Trophoblast cell (in vitro differentiated cells and primary cell): ENCODE measurements at regions not wholly inside any gene's neighbourhood (a gene's known extent, or its start where the extent isn't known, plus 50 kb on each side); places are given as distances from the start of the nearest gene placed in this dataset.

Experiments used
- DNase-seq, 2 donors: peaks; one replicate each; pipeline ENCODE4 v3.0.0-alpha.2; 2016
- H2AFZ ChIP-seq: 2 replicates; pipeline ENCODE4 v1.6.1; 2013; ENCODE audit warnings: low read length, moderate library complexity, mild to moderate bottlenecking; ENCODE audit not compliant: insufficient read depth, poor library complexity
- H2AK5ac ChIP-seq: 2 replicates; pipeline ENCODE4 v1.6.1; 2013; ENCODE audit warnings: mild to moderate bottlenecking, low read length
- H2BK120ac ChIP-seq: 2 replicates; pipeline ENCODE4 v1.6.1; 2013; ENCODE audit warnings: low read length, mild to moderate bottlenecking, moderate library complexity; ENCODE audit not compliant: insufficient read depth, poor library complexity
- H2BK12ac ChIP-seq: 2 replicates; pipeline ENCODE4 v1.6.1; 2013; ENCODE audit warnings: mild to moderate bottlenecking, low read length, moderate library complexity
- H2BK5ac ChIP-seq: 2 replicates; pipeline ENCODE4 v1.6.1; 2013; ENCODE audit warnings: low read length, low read depth, moderate library complexity, mild to moderate bottlenecking; ENCODE audit not compliant: poor library complexity
- H3K14ac ChIP-seq: 2 replicates; pipeline ENCODE4 v1.6.1; 2013; ENCODE audit warnings: mild to moderate bottlenecking, low read length
- H3K18ac ChIP-seq: 2 replicates; pipeline ENCODE4 v1.6.1; 2013; ENCODE audit warnings: mild to moderate bottlenecking, low read length
- H3K23ac ChIP-seq: 2 replicates; pipeline ENCODE4 v1.6.1; 2013; ENCODE audit warnings: low read length
- H3K27ac ChIP-seq: 2 replicates; pipeline ENCODE4 v1.5.1; 2013; ENCODE audit warnings: low read depth, mild to moderate bottlenecking, inconsistent platforms, low read length, moderate library complexity
- H3K27me3 ChIP-seq: 2 replicates; pipeline ENCODE4 v1.6.1; 2013; ENCODE audit warnings: inconsistent platforms, mild to moderate bottlenecking, low read length, moderate library complexity; ENCODE audit not compliant: insufficient read depth
- H3K36me3 ChIP-seq, 2 experiments: 1 replicate in 1 of 2; 2 replicates in 1 of 2; pipeline ENCODE4 v1.6.1; 2013; ENCODE audit warnings: low read length in 2 of 2, mild to moderate bottlenecking in 2 of 2, moderate library complexity in 1 of 2; ENCODE audit not compliant: insufficient read depth in 2 of 2, control insufficient read depth in 1 of 2
- H3K4ac ChIP-seq: 2 replicates; pipeline ENCODE4 v1.6.1; 2013; ENCODE audit warnings: low read depth, mild to moderate bottlenecking, low read length, moderate library complexity
- H3K4me1 ChIP-seq, 2 experiments: 1 replicate in 1 of 2; 2 replicates in 1 of 2; pipeline ENCODE4 v1.6.1; 2013; ENCODE audit warnings: low read length in 2 of 2, mild to moderate bottlenecking in 2 of 2, moderate library complexity in 1 of 2; ENCODE audit not compliant: insufficient read depth in 2 of 2, control insufficient read depth in 1 of 2
- H3K4me2 ChIP-seq: 2 replicates; pipeline ENCODE4 v1.6.1; 2013; ENCODE audit warnings: inconsistent platforms, mild to moderate bottlenecking, low read length, moderate library complexity
- H3K4me3 ChIP-seq: 2 replicates; pipeline ENCODE4 v1.5.1; 2013; ENCODE audit warnings: mild to moderate bottlenecking, low read depth, low read length, inconsistent platforms
- H3K79me1 ChIP-seq: one replicate; pipeline ENCODE4 v1.6.1; 2013; ENCODE audit warnings: low read length
- H3K79me2 ChIP-seq: 2 replicates; pipeline ENCODE4 v1.6.1; 2013; ENCODE audit warnings: low read length, mild to moderate bottlenecking; ENCODE audit not compliant: control insufficient read depth, insufficient read depth, poor library complexity
- H3K9ac ChIP-seq: 2 replicates; pipeline ENCODE4 v1.6.1; 2013; ENCODE audit warnings: mild to moderate bottlenecking, low read length
- H3K9me3 ChIP-seq: 2 replicates; pipeline ENCODE4 v1.6.1; 2013; ENCODE audit warnings: low read depth, mild to moderate bottlenecking, control low read depth, inconsistent platforms, low read length; ENCODE audit not compliant: insufficient read depth
- H4K12ac ChIP-seq: 2 replicates; pipeline ENCODE4 v1.6.1; 2013; ENCODE audit warnings: low read depth, mild to moderate bottlenecking, low read length, moderate library complexity
- H4K8ac ChIP-seq: 2 replicates; pipeline ENCODE4 v1.6.1; 2013; ENCODE audit warnings: low read depth, mild to moderate bottlenecking, low read length, moderate library complexity
- H4K91ac ChIP-seq: one replicate; pipeline ENCODE4 v1.6.1; 2013; ENCODE audit warnings: low read depth, mild to moderate bottlenecking, low read length, moderate library complexity
- WGBS: extraction: QIAGEN DNeasy Blood & Tissue Kit; methylation state at CpG from one replicate; pipeline ENCODE4 v1.1.7; 2013; ENCODE audit warnings: missing lambda C conversion rate; ENCODE audit not compliant: insufficient read length, insufficient coverage; ENCODE audit errors: extremely low coverage; 5-methylcytosine and 5-hydroxymethylcytosine counted together

DNA sequence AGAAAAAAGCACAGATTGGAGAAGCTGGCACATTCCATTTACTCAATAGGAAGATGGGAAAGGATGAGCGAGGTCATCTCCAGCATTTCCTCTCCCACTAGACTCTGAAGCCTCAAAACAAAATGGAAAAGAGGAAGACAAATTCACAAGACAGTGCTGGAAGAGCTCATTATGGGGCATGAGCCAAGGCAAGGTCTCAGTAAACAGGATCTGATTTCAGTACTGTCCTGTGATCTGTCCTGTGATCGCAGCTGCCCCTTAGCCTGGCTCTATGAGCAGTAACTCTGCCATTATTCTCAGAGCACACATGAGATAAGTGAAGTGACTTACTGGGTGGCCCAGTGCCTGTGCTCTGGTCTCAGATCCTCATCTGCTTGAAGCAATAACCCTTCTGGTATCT lies 68.1 kb upstream of the SLC4A11 start:
- Histone ChIP-seq H3K79me1 (no peaks in the 10 kb centered on the region), H3K14ac (no peak overlapping the region), H2AFZ (no peak overlapping the region), H3K4me3 (no peak overlapping the region), H3K27ac (no peak overlapping the region), H3K23ac (no peak overlapping the region), H3K9me3 (no peaks in the 10 kb centered on the region), H2BK5ac (no peak overlapping the region), H4K8ac (no peak overlapping the region), H3K4ac (no peak overlapping the region), H3K36me3 (peaks cover 3 to 23% of the 10 kb centered on the region in 2 experiments), H3K18ac (no peak overlapping the region), H4K91ac (no peak overlapping the region), H2BK12ac (no peak overlapping the region), H3K4me1 (peaks cover 2 to 7% of the 10 kb centered on the region in 2 experiments), H3K4me2 (no peak overlapping the region), H2BK120ac (no peak overlapping the region), H3K27me3 (no peaks in the 10 kb centered on the region), H2AK5ac (no peak overlapping the region), H4K12ac (no peak overlapping the region), H3K79me2 (no peaks in the 10 kb centered on the region), H3K9ac (no peak overlapping the region)
- no CpG with 5 or more reads among the region's 2 CpGs for WGBS
- DNase-seq, result no peak

GRCh38 chr20:3306068-3306467 lies 67.1 kb upstream of the SLC4A11 start:
- Histone ChIP-seq H4K12ac (no peak overlapping the region), H2AK5ac (no peak overlapping the region), H2BK5ac (no peak overlapping the region), H3K23ac (no peak overlapping the region), H3K18ac (no peak overlapping the region), H3K4me3 (no peak overlapping the region), H3K4me1 (peaks cover 2 to 7% of the 10 kb centered on the region in 2 experiments), H3K27me3 (no peaks in the 10 kb centered on the region), H2BK120ac (no peak overlapping the region), H3K79me2 (no peaks in the 10 kb centered on the region), H2AFZ (no peak overlapping the region), H3K4me2 (no peak overlapping the region), H3K14ac (no peak overlapping the region), H3K36me3 (peaks cover 2 to 23% of the 10 kb centered on the region in 2 experiments), H3K9ac (no peak overlapping the region), H4K8ac (no peak overlapping the region), H3K4ac (no peak overlapping the region), H4K91ac (no peak overlapping the region), H3K9me3 (no peaks in the 10 kb centered on the region), H3K27ac (no peak overlapping the region), H3K79me1 (no peaks in the 10 kb centered on the region), H2BK12ac (no peak overlapping the region)
- no peak for DNase-seq
- no CpG with 5 or more reads among the region's 2 CpGs for WGBS

DNA sequence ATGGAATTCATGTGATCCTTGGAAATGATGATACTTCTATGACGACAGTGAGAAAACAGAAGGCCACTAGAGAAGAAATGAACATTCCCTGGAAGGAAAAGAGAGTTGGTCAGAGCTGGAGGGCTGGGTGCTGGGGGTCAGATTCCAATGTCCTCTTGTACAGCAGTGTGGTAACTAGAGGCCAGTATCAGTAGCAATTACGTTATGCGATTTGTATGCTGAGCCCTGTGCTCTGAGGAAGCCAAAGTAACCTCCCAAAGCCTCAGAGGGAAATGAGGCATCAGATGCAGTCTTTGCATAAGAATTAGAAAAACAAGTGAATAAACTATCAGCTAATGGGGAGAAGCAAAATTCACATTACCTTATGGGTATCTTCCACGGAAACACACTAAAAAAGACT lies 65.5 kb upstream of the SLC4A11 start:
- no peak overlapping the region for H3K18ac ChIP-seq
- H3K9me3 ChIP-seq, result no peaks in the 10 kb centered on the region
- peaks cover 2 to 7% of the 10 kb centered on the region in 2 experiments for H3K4me1 ChIP-seq
- no peak overlapping the region for H2AK5ac ChIP-seq
- no peaks in the 10 kb centered on the region for H3K27me3 ChIP-seq
- H3K4me2 ChIP-seq, result no peak overlapping the region
- H2BK5ac ChIP-seq, result no peak overlapping the region
- no peak overlapping the region for H4K91ac ChIP-seq
- no peak overlapping the region for H3K4me3 ChIP-seq
- no peak overlapping the region for H3K23ac ChIP-seq
- H2AFZ ChIP-seq, result no peak overlapping the region
- no peak overlapping the region for H4K12ac ChIP-seq
- no peak overlapping the region for H3K27ac ChIP-seq
- no peak overlapping the region for H3K9ac ChIP-seq
- H2BK12ac ChIP-seq, result no peak overlapping the region
- no peak overlapping the region for H2BK120ac ChIP-seq
- peaks cover 5 to 23% of the 10 kb centered on the region in 2 experiments for H3K36me3 ChIP-seq
- no peak overlapping the region for H4K8ac ChIP-seq
- DNase-seq, result no peak
- no peak overlapping the region for H3K4ac ChIP-seq
- H3K14ac ChIP-seq, result no peak overlapping the region
- H3K79me1 ChIP-seq, result no peaks in the 10 kb centered on the region
- no peaks in the 10 kb centered on the region for H3K79me2 ChIP-seq
- WGBS, result no CpG with 5 or more reads among the region's 4 CpGs

DNA sequence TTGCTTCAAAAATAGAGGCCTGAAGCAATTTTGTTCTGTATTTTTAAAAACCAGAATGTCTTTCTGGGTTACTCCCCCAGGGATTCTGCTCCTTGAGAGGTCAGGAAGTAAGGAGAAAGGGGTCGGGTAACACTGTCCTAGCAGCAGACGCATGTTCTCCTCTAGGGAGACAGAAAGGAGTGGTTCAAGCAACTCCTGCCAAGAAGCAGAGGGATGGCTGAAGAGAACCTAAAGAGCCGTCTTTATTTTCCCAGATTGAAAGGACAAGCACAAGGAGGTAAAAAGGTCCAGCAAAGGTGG lies 58.0 kb upstream of the SLC4A11 start:
- Histone ChIP-seq H3K23ac (no peak overlapping the region), H2BK5ac (no peak overlapping the region), H3K79me1 (no peaks in the 10 kb centered on the region), H3K9me3 (no peaks in the 10 kb centered on the region), H3K9ac (no peak overlapping the region), H4K91ac (no peak overlapping the region), H3K27me3 (no peaks in the 10 kb centered on the region), H4K8ac (no peak overlapping the region), H3K4ac (no peak overlapping the region), H3K4me1 (no peaks in the 10 kb centered on the region), H2AK5ac (no peak overlapping the region), H3K79me2 (no peaks in the 10 kb centered on the region), H2BK120ac (no peak overlapping the region), H3K14ac (no peak overlapping the region), H2AFZ (no peak overlapping the region), H3K4me3 (no peak overlapping the region), H3K27ac (no peak overlapping the region), H3K18ac (no peak overlapping the region), H3K36me3 (peaks cover 11 to 19% of the 10 kb centered on the region in 2 experiments), H4K12ac (no peak overlapping the region), H3K4me2 (no peak overlapping the region), H2BK12ac (no peak overlapping the region)
- no peak for DNase-seq
- no CpG with 5 or more reads among the region's 3 CpGs for WGBS
